MM.1S (cell line): ENCODE measurements at regions not wholly inside any gene's neighbourhood (a gene's known extent, or its start where the extent isn't known, plus 50 kb on each side); places are given as distances from the start of the nearest gene placed in this dataset.

Source experiments
- CTCF ChIP-seq: fragments of 300-600 bp; sonication (generic); IDR thresholded peaks from 2 replicates; pipeline ENCODE4 v1.5.1; 2016; ENCODE audit warnings: antibody characterized with exemption, low read length, mixed read lengths
- EZH2 ChIP-seq: fragments of 300-600 bp; sonication (generic); optimal IDR thresholded peaks from 2 replicates; pipeline ENCODE3; 2017; ENCODE audit warnings: low read depth, mild to moderate bottlenecking, antibody characterized with exemption, low read length, mixed read lengths
- EZH2phosphoT487 ChIP-seq: fragments of 300-600 bp; sonication (generic); IDR thresholded peaks from 2 replicates; pipeline ENCODE4 v1.6.1; 2018; ENCODE audit warnings: antibody characterized with exemption, low read length

- no peak for TF ChIP-seq CTCF
- no peak for TF ChIP-seq EZH2
- TF ChIP-seq EZH2phosphoT487: no peak
These were observed 75.0 kb upstream of the RNU6ATAC start for GRCh38 chr9:134239130-134239903.
